Right lobe of liver (tissue), 4 donors: ENCODE measurements at regions not wholly inside any gene's neighbourhood (a gene's known extent, or its start where the extent isn't known, plus 50 kb on each side); places are given as distances from the start of the nearest gene placed in this dataset.

Experiments
- CTCF ChIP-seq, 4 donors: fragments of 200-600 bp in 3 of 4; fragments of 450-650 bp in 1 of 4; IDR thresholded peaks; one replicate each; pipeline versions ENCODE4 v1.5.1 to v1.8.0; 2016 to 2022; ENCODE audit warnings: antibody characterized with exemption in 4 of 4, mild to moderate bottlenecking in 2 of 4
- POLR2A ChIP-seq: fragments of 450-650 bp; IDR thresholded peaks from one replicate; pipeline ENCODE4 v1.6.1; 2017; ENCODE audit warnings: antibody characterized with exemption, mild to moderate bottlenecking
- donor health status: DM: no; HTN: no; CAD: no.
- donor health status: DM: no; HTN: no; CAD: no.
- donor health status: DM: no; HTN: yes; CAD: no.

DNA sequence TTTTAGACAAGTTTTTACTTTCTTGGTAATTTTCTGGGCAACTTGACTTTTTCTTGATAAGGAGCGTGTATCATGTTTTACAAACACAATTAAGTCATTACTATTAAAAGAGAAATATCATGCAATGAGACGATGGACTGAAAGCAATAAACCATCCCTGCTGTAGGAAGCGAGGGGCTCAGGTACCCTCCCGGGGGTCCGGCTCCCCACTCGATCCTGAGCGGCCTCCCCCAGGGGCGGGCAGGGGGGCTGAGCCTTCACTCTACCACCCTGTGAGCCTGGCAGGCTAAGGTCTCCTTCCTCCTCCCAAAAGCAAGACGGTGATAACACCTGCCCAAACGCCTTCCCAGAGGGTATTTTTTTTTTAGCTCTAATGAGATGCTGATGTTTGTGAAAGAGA lies 51.8 kb upstream of the ADGRA1 start:
- no peak for TF ChIP-seq CTCF (IDR thresholded peaks at IDR 0.05)
- no peak for TF ChIP-seq POLR2A
